Thyroid gland (tissue), 4 donors: ENCODE measurements at regions not wholly inside any gene's neighbourhood (a gene's known extent, or its start where the extent isn't known, plus 50 kb on each side); places are given as distances from the start of the nearest gene placed in this dataset.

Experiments
- CTCF ChIP-seq, 6 experiments: fragments of 200-600 bp in 3 of 6; fragments of 450-650 bp in 3 of 6; sonication (generic) in 3 of 6; IDR thresholded peaks; one replicate each; pipeline ENCODE4 v1.5.1; 2016 to 2019; ENCODE audit warnings: antibody characterized with exemption in 6 of 6, mild to moderate bottlenecking in 2 of 6, inconsistent platforms in 1 of 6, moderate library complexity in 1 of 6
- POLR2A ChIP-seq, 2 donors: fragments of 450-650 bp; IDR thresholded peaks; one replicate each; pipeline ENCODE4 v1.6.1; 2017; ENCODE audit warnings: antibody characterized with exemption in 2 of 2, mild to moderate bottlenecking in 2 of 2, moderate library complexity in 1 of 2

- TF ChIP-seq CTCF (IDR thresholded peaks at IDR 0.05) (no peak), POLR2A (IDR thresholded peaks at IDR 0.05) (no peak)
Observed at GRCh38 chr14:101501341-101501740, 60.0 kb upstream of the DIO3 start.
